HepG2 (cell line): ENCODE measurements at regions not wholly inside any gene's neighbourhood (a gene's known extent, or its start where the extent isn't known, plus 50 kb on each side); places are given as distances from the start of the nearest gene placed in this dataset.

ENCODE experiments used
- ATAC-seq: fragments of 200-7000 bp; cut with Tn5 transposase; 3 replicates; pipeline ENCODE4 v1.9.1; 2020; ENCODE audit warnings: mild to moderate bottlenecking, moderate library complexity
- BruUV-seq: library from RNA; stranded (reverse); fragments of 400-500 nt; replicated peaks from 2 replicates; lab custom pipeline; 2021; lab: Mats Ljungman, UMichigan
- CTCF ChIA-PET: fragments of 300-600 bp; formaldehyde crosslinking; extraction: SDS; loops from one replicate; lab custom pipeline; 2021; ENCODE audit warnings: low total read pairs, inconsistent platforms, low intra/inter-chr PET ratio; lab: Yijun Ruan, JAX
- POLR2A ChIA-PET: fragments of 350-600 bp; sonication (Branson Sonifier 250); formaldehyde crosslinking; loops from one replicate; lab custom pipeline; 2020; ENCODE audit warnings: antibody characterized with exemption, inconsistent platforms; lab: Yijun Ruan, JAX
- DNase-seq: peaks from one replicate; pipeline ENCODE4 v3.0.0-alpha.2; 2015; ENCODE audit warnings: low spot score
- FAIRE-seq: peaks from 3 replicates; lab custom pipeline; 2011; peaks lifted over from hg19 to GRCh38; lab: Jason Lieb, UNC
- H2AFZ ChIP-seq: one replicate; pipeline ENCODE4 v1.6.1; 2011; ENCODE audit warnings: low read length, inconsistent platforms
- H3K27ac ChIP-seq: fragments of 300-600 bp; 3 replicates; pipeline ENCODE4 v1.8.0; 2011; ENCODE audit warnings: mixed run types, mild to moderate bottlenecking, mixed read lengths, low read length, inconsistent platforms; ENCODE audit not compliant: insufficient read depth; ENCODE audit errors: extremely low read length
- H3K27me3 ChIP-seq, 2 experiments: fragments of 200-600 bp in 1 of 2; 2 replicates in 1 of 2; 3 replicates in 1 of 2; pipeline versions ENCODE4 v1.6.0 to v1.8.0; 2011; ENCODE audit warnings: low read length in 2 of 2, mild to moderate bottlenecking in 2 of 2, moderate library complexity in 2 of 2, inconsistent platforms in 1 of 2; ENCODE audit not compliant: insufficient read depth in 2 of 2, control insufficient read depth in 1 of 2
- H3K36me3 ChIP-seq, 2 experiments: fragments of 200-600 bp in 1 of 2; replicated peaks in 1 of 2; 2 replicates in 1 of 2; 3 replicates in 1 of 2; pipeline versions ENCODE4 v1.5.1 to v1.8.0; 2011; ENCODE audit warnings: low read length in 2 of 2, inconsistent platforms in 1 of 2; ENCODE audit not compliant: insufficient read depth in 2 of 2, control insufficient read depth in 1 of 2
- H3K4me1 ChIP-seq: 2 replicates; pipeline ENCODE4 v1.5.1; 2012; ENCODE audit warnings: low read length, inconsistent platforms; ENCODE audit not compliant: insufficient read depth
- H3K4me2 ChIP-seq: 2 replicates; pipeline ENCODE4 v1.6.0; 2011; ENCODE audit warnings: low read depth, low read length, inconsistent platforms
- H3K4me3 ChIP-seq, 3 experiments: fragments of 200-600 bp in 1 of 3; sonication (generic), shearing (Covaris generic) in 1 of 3; replicated peaks in 1 of 3; 2 replicates each; pipeline ENCODE4 v1.5.1; 2011 to 2016; ENCODE audit warnings: low read length in 3 of 3, inconsistent platforms in 2 of 3, low read depth in 2 of 3, mild to moderate bottlenecking in 2 of 3, control low read depth in 1 of 3, mixed read lengths in 1 of 3; ENCODE audit not compliant: insufficient read depth in 1 of 3
- H3K79me2 ChIP-seq: one replicate; pipeline ENCODE4 v1.6.1; 2011; ENCODE audit warnings: low read length, inconsistent platforms; ENCODE audit not compliant: insufficient read depth
- H3K9ac ChIP-seq: 2 replicates; pipeline ENCODE4 v1.6.0; 2011; ENCODE audit warnings: mild to moderate bottlenecking, low read depth, low read length, inconsistent platforms; ENCODE audit not compliant: insufficient read depth
- H3K9me3 ChIP-seq: 2 replicates; pipeline ENCODE4 v1.5.1; 2012; ENCODE audit warnings: mild to moderate bottlenecking, low read length
- H4K20me1 ChIP-seq: 2 replicates; pipeline ENCODE4 v1.6.0; 2011; ENCODE audit warnings: inconsistent platforms, mild to moderate bottlenecking, low read length, moderate library complexity; ENCODE audit not compliant: insufficient read depth
- AFF4 ChIP-seq: sonication (generic); formaldehyde crosslinking; IDR thresholded peaks from 2 replicates; pipeline ENCODE4 v1.4.0; 2020; ENCODE audit warnings: missing genetic modification reagents
- ATF1 ChIP-seq: IDR thresholded peaks from 2 replicates; pipeline ENCODE4 v1.6.1; 2016; ENCODE audit warnings: mild to moderate bottlenecking, control low read depth
- CCAR2 ChIP-seq: fragments of 200-400 bp; formaldehyde crosslinking; optimal IDR thresholded peaks from 2 replicates; pipeline ENCODE3; 2018; ENCODE audit warnings: low read depth, mild to moderate bottlenecking, low read length, moderate library complexity
- E2F1 ChIP-seq: sonication (generic); formaldehyde crosslinking; IDR thresholded peaks from 2 replicates; pipeline ENCODE4 v1.5.0; 2020; ENCODE audit warnings: missing genetic modification reagents
- ETV5 ChIP-seq: IDR thresholded peaks from 2 replicates; pipeline ENCODE4 v1.6.1; 2018; ENCODE audit warnings: missing biosample characterization, missing genetic modification reagents, inconsistent platforms, borderline replicate concordance
- GLMP ChIP-seq: sonication (generic); formaldehyde crosslinking; IDR thresholded peaks from 2 replicates; pipeline ENCODE4 v1.9.0; 2021; ENCODE audit warnings: missing genetic modification reagents, mild to moderate bottlenecking, borderline replicate concordance
- MATR3 ChIP-seq: sonication (generic); formaldehyde crosslinking; IDR thresholded peaks from 2 replicates; pipeline ENCODE4 v1.4.0; 2020; ENCODE audit warnings: missing genetic modification reagents
- MXI1 ChIP-seq: IDR thresholded peaks from 3 replicates; pipeline ENCODE4 v1.6.1; 2012; ENCODE audit warnings: low read depth, low read length, inconsistent platforms, borderline replicate concordance
- RBFOX2 ChIP-seq: fragments of 200-400 bp; formaldehyde crosslinking; IDR thresholded peaks from 2 replicates; pipeline ENCODE4 v1.6.1; 2017; ENCODE audit warnings: low read depth, mild to moderate bottlenecking, low read length
- SIN3A ChIP-seq: IDR thresholded peaks from 2 replicates; pipeline ENCODE4 v1.6.1; 2011; ENCODE audit warnings: low read depth, mild to moderate bottlenecking, control low read depth, low read length, borderline replicate concordance
- STAT5B ChIP-seq: sonication (generic); formaldehyde crosslinking; IDR thresholded peaks from 2 replicates; pipeline ENCODE4 v1.4.0; 2020; ENCODE audit warnings: missing genetic modification reagents
- TP53 ChIP-seq: sonication (generic); formaldehyde crosslinking; conservative IDR thresholded peaks from 2 replicates; pipeline ENCODE4 v1.4.0; 2020; ENCODE audit warnings: missing genetic modification reagents
- YY1 ChIP-seq: IDR thresholded peaks from 2 replicates; pipeline ENCODE4 v1.6.1; 2011; ENCODE audit warnings: low read length, low read depth, moderate library complexity, mild to moderate bottlenecking; ENCODE audit not compliant: insufficient read depth, insufficient replicate concordance
- ZFP36L1 ChIP-seq: sonication (generic); formaldehyde crosslinking; IDR thresholded peaks from 2 replicates; pipeline ENCODE4 v1.8.0; 2022; ENCODE audit warnings: mild to moderate bottlenecking, missing genetic modification reagents, moderate library complexity
- ZKSCAN8 ChIP-seq: IDR thresholded peaks from 2 replicates; pipeline ENCODE4 v1.6.1; 2016; ENCODE audit warnings: borderline replicate concordance, missing genetic modification reagents, missing compliant biosample characterization
- ZNF362 ChIP-seq: sonication (generic); formaldehyde crosslinking; IDR thresholded peaks from 2 replicates; pipeline ENCODE4 v1.4.0; 2020; ENCODE audit warnings: missing genetic modification reagents, mild to moderate bottlenecking, borderline replicate concordance
- ZNF691 ChIP-seq: sonication (generic); formaldehyde crosslinking; IDR thresholded peaks from 2 replicates; pipeline ENCODE4 v1.4.0; 2020; ENCODE audit warnings: missing genetic modification reagents, low read depth, mild to moderate bottlenecking, borderline replicate concordance
- ZNF7 ChIP-seq: IDR thresholded peaks from 2 replicates; pipeline ENCODE4 v1.6.1; 2016; ENCODE audit warnings: missing biosample characterization, missing genetic modification reagents
- ZNF792 ChIP-seq: IDR thresholded peaks from 2 replicates; pipeline ENCODE4 v1.6.1; 2016
- WGBS: methylation state at CpG from one replicate; pipeline ENCODE4 v1.1.6; 2017; ENCODE audit warnings: low lambda C conversion rate; 5-methylcytosine and 5-hydroxymethylcytosine counted together
- in situ Hi-C: cut with HindIII; loops from 2 replicates; pipeline ENCODE4 v1.10.0; 2017; ENCODE audit warnings: low pct_unique_long_range_greater_than_20kb; ENCODE audit not compliant: extremely low pct_ligation_motif_present
- intact Hi-C: fragments of 100-400 bp; cut with micrococcal nuclease; formaldehyde crosslinking; loops from one replicate; pipeline ENCODE4 v1.10.0; 2022; ENCODE audit not compliant: unreplicated experiment

- no peaks in the 10 kb centered on the region for H3K79me2 ChIP-seq
- H3K9me3 ChIP-seq: no peaks in the 10 kb centered on the region
- no peak for FAIRE-seq
- no peak for DNase-seq
- no peak overlapping the region for H2AFZ ChIP-seq
- no peaks in the 10 kb centered on the region for H3K4me1 ChIP-seq
- ATAC-seq: no peak
- no TSS peak for BruUV-seq
- H3K4me3 ChIP-seq: no peak overlapping the region
- POLR2A ChIA-PET: no interaction called here
- H3K9ac ChIP-seq: no peak overlapping the region
- intact Hi-C loops: no loop called here
- 76% methylated on average over 9 of the region's 22 CpGs for WGBS
- H3K27ac ChIP-seq: no peak overlapping the region
- CTCF ChIA-PET: no interaction called here
- H3K36me3 ChIP-seq: no peaks in the 10 kb centered on the region
- H4K20me1 ChIP-seq: no peaks in the 10 kb centered on the region
- H3K27me3 ChIP-seq: 0 out of 5 replicates have a peak, but pooled peaks cover 0 to under 1% of the 10 kb centered on the region in 2 experiments
- H3K4me2 ChIP-seq: no peak overlapping the region
- in situ Hi-C loops: no loop called here
- TF ChIP-seq STAT5B (no peak), ZKSCAN8 (CRISPR knock-in tag) (no peak), ZNF362 (no peak), ETV5 (no peak), RBFOX2 (no peak), ZFP36L1 (CRISPR knock-in tag) (no peak), MXI1 (no peak), YY1 (no peak), CCAR2 (no peak), ZNF7 (CRISPR knock-in tag) (no peak), MATR3 (no peak), GLMP (CRISPR knock-in tag) (no peak), ZNF691 (CRISPR knock-in tag) (no peak), ATF1 (CRISPR knock-in tag) (no peak), ZNF792 (no peak), SIN3A (no peak), AFF4 (no peak), E2F1 (CRISPR knock-in tag) (no peak), TP53 (no peak)
Measured at GRCh38 chr10:84571146-84571545, 242.8 kb downstream of the CCSER2 start.
